OCI-LY3 (cell line): ENCODE measurements at regions not wholly inside any gene's neighbourhood (a gene's known extent, or its start where the extent isn't known, plus 50 kb on each side); places are given as distances from the start of the nearest gene placed in this dataset.
"Not testable (repeated sequence)": the region's sequence is repeated elsewhere in the genome, so short reads cannot be mapped to it uniquely, and the experiment has no call there.

ENCODE experiments used
- CTCF ChIP-seq: fragments of 200-600, 300-600 bp; sonication (generic); IDR thresholded peaks from 2 replicates; pipeline ENCODE4 v1.5.1; 2014; ENCODE audit warnings: antibody characterized with exemption, low read length, low read depth
- EZH2phosphoT487 ChIP-seq: fragments of 200-600 bp; shearing (Covaris generic); IDR thresholded peaks from 2 replicates; pipeline ENCODE4 v1.6.1; 2018; ENCODE audit warnings: antibody characterized with exemption, mixed run types, low read depth

- TF ChIP-seq CTCF, EZH2phosphoT487: not testable (repeated sequence)
Observed at GRCh38 chr16:29111901-29112680, 127.2 kb downstream of the LAT start.
